ENCODE measurements at regions not wholly inside any gene's neighbourhood (a gene's known extent, or its start where the extent isn't known, plus 50 kb on each side); places are given as distances from the start of the nearest gene placed in this dataset.
A peak's percentile ranks its signal among the peaks of the same experiment; 100 is the strongest.

DNA sequence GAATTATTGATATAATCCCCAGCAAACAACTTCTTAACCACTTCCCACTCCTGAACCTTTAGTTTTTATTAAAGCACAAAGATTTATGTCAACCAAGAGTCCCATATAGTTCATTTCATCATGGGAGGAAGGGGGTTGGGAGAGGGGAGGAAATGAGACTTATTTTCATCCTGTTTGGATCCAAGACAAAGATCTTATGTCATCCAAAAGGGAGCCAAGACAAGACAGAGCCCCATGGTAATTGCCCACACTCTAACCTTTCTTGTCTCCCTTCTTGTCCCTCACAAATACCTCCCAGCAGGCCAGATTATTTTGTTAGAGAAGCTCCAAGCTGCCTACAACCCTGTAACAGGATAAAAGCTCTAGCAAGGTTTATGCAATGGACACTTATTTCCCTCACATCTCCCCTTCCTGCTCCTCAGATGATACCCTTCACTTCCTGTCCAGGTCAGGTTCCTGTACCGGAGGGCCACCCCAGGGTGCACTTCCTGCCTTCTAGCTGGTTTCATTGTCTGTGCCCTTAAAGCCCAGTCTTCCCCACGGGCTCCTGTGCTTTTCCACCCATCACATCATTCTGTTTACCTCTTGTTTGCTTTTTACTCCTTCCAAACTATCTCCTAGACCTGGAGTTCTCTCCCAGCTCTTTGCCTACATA, 123.7 kb upstream of the MDM1 start:
- Histone ChIP-seq H3K4me1 (ENCODE audit: control insufficient read depth in 1 of 2, insufficient read depth in 2 of 2, low read depth in 1 of 2, low read length in 1 of 2) (peaks cover 2 to 27% of the 10 kb centered on the region in 2 experiments; a peak in 2 of 4 replicates), H3K27ac (ENCODE audit: low read depth in 2 of 2, low read length in 1 of 2) (no peak overlapping the region), H3K9me3 (no peaks in the 10 kb centered on the region), H3K4me2 (0 out of 2 replicates have a peak overlapping the region, but pooled peaks have one; percentile 6), H2AFZ (ENCODE audit: low read depth) (peak overlapping the region; percentile 77), H3K4me3 (ENCODE audit: low read depth in 2 of 2, low read length in 1 of 2) (no peak overlapping the region), H4K20me1 (ENCODE audit: insufficient read depth) (no peaks in the 10 kb centered on the region), H3K36me3 (replicated peaks in 1 of 2; ENCODE audit: control insufficient read depth in 1 of 2, insufficient read depth in 2 of 2, low read length in 1 of 2) (no peaks in the 10 kb centered on the region), H3K79me2 (ENCODE audit: insufficient read depth) (no peaks in the 10 kb centered on the region), H3K9ac (no peak overlapping the region), H3F3A (replicated peaks; ENCODE audit: insufficient read depth) (no peaks in the 10 kb centered on the region), H3K9me2 (no peaks in the 10 kb centered on the region), H3K27me3 (ENCODE audit: insufficient read depth) (no peaks in the 10 kb centered on the region)
- no peak for TF ChIP-seq SIN3A (IDR thresholded peaks at IDR 0.05; ENCODE audit: borderline replicate concordance, low read depth, low read length)
- TF ChIP-seq GABPA (IDR thresholded peaks at IDR 0.05; ENCODE audit: low read depth): 0 out of 2 replicates have a peak, but pooled peaks have one; percentile 7
- no peak for TF ChIP-seq RXRA (IDR thresholded peaks at IDR 0.05; ENCODE audit: borderline replicate concordance, low read depth)
- TF ChIP-seq TAF1 (IDR thresholded peaks at IDR 0.05; ENCODE audit: borderline replicate concordance, low read depth, low read length): no peak
- POLR2A ChIA-PET: no interaction called here
- DNase-seq: no peak
- CTCF ChIA-PET: no interaction called here
- WGBS (ENCODE audit: low lambda C conversion rate): 78% methylated on average over 2 of the region's 2 CpGs

DNA sequence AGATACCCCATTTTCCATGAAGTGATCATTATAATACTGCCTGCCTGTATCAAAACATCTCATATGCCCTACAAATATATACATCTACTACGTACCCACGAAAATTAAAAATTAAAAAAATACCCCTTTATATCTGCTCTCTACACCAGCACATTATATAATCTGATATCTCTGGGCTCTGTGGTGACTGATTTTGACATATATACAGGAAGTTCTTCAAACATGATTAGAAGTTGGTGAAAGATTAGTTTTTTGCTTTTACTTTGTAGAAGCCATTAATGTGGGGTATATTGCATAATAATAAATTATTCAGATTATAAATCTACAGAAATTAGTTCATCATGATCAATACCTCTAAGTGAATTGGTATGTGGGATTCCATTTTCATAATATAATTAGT, 126.7 kb upstream of the MDM1 start:
- Histone ChIP-seq H3K4me3 (ENCODE audit: low read depth in 2 of 2, low read length in 1 of 2) (no peak overlapping the region), H3K27me3 (ENCODE audit: insufficient read depth) (no peaks in the 10 kb centered on the region), H3F3A (replicated peaks; ENCODE audit: insufficient read depth) (no peaks in the 10 kb centered on the region), H3K27ac (ENCODE audit: low read depth in 2 of 2, low read length in 1 of 2) (no peak overlapping the region), H3K4me2 (no peak overlapping the region), H3K36me3 (replicated peaks in 1 of 2; ENCODE audit: control insufficient read depth in 1 of 2, insufficient read depth in 2 of 2, low read length in 1 of 2) (no peaks in the 10 kb centered on the region), H3K4me1 (ENCODE audit: control insufficient read depth in 1 of 2, insufficient read depth in 2 of 2, low read depth in 1 of 2, low read length in 1 of 2) (peaks cover 0 to 17% of the 10 kb centered on the region in 2 experiments; a peak in 1 of 4 replicates), H3K79me2 (ENCODE audit: insufficient read depth) (no peaks in the 10 kb centered on the region), H2AFZ (ENCODE audit: low read depth) (no peak overlapping the region), H3K9me3 (no peaks in the 10 kb centered on the region), H4K20me1 (ENCODE audit: insufficient read depth) (no peaks in the 10 kb centered on the region), H3K9me2 (no peaks in the 10 kb centered on the region), H3K9ac (no peak overlapping the region)
- WGBS (ENCODE audit: low lambda C conversion rate): 86% methylated on average over 2 of the region's 2 CpGs
- no peak for DNase-seq
- no peak for TF ChIP-seq RCOR1 (IDR thresholded peaks at IDR 0.05; ENCODE audit: low read length)
- TF ChIP-seq, protein P1, sequence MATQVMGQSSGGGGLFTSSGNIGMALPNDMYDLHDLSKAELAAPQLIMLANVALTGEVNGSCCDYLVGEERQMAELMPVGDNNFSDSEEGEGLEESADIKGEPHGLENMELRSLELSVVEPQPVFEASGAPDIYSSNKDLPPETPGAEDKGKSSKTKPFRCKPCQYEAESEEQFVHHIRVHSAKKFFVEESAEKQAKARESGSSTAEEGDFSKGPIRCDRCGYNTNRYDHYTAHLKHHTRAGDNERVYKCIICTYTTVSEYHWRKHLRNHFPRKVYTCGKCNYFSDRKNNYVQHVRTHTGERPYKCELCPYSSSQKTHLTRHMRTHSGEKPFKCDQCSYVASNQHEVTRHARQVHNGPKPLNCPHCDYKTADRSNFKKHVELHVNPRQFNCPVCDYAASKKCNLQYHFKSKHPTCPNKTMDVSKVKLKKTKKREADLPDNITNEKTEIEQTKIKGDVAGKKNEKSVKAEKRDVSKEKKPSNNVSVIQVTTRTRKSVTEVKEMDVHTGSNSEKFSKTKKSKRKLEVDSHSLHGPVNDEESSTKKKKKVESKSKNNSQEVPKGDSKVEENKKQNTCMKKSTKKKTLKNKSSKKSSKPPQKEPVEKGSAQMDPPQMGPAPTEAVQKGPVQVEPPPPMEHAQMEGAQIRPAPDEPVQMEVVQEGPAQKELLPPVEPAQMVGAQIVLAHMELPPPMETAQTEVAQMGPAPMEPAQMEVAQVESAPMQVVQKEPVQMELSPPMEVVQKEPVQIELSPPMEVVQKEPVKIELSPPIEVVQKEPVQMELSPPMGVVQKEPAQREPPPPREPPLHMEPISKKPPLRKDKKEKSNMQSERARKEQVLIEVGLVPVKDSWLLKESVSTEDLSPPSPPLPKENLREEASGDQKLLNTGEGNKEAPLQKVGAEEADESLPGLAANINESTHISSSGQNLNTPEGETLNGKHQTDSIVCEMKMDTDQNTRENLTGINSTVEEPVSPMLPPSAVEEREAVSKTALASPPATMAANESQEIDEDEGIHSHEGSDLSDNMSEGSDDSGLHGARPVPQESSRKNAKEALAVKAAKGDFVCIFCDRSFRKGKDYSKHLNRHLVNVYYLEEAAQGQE (IDR thresholded peaks at IDR 0.05; ENCODE audit: low read depth, low read length): no peak
- TF ChIP-seq FOSL2 (IDR thresholded peaks at IDR 0.05; ENCODE audit: borderline replicate concordance, low read depth): no peak
- POLR2A ChIA-PET: no interaction called here
- CTCF ChIA-PET: no interaction called here

GRCh38 chr12:68460236-68460635, 128.1 kb upstream of the MDM1 start:
- H3K4me2 ChIP-seq: no peak overlapping the region
- DNase-seq: no peak
- ChIA-PET POLR2A (no interaction called here), CTCF (no interaction called here)
- 93% methylated on average over 1 of the region's 1 CpG for WGBS (ENCODE audit: low lambda C conversion rate)
- H3K27me3 ChIP-seq (ENCODE audit: insufficient read depth): no peaks in the 10 kb centered on the region
- H3K36me3 ChIP-seq (replicated peaks in 1 of 2; ENCODE audit: control insufficient read depth in 1 of 2, insufficient read depth in 2 of 2, low read length in 1 of 2): no peaks in the 10 kb centered on the region
- no peak overlapping the region for H3K4me3 ChIP-seq (ENCODE audit: low read depth in 2 of 2, low read length in 1 of 2)
- no peaks in the 10 kb centered on the region for H3K9me3 ChIP-seq
- H3K79me2 ChIP-seq (ENCODE audit: insufficient read depth): no peaks in the 10 kb centered on the region
- H3K27ac ChIP-seq (ENCODE audit: low read depth in 2 of 2, low read length in 1 of 2): no peak overlapping the region
- no peaks in the 10 kb centered on the region for H4K20me1 ChIP-seq (ENCODE audit: insufficient read depth)
- no peak overlapping the region for H2AFZ ChIP-seq (ENCODE audit: low read depth)
- H3F3A ChIP-seq (replicated peaks; ENCODE audit: insufficient read depth): no peaks in the 10 kb centered on the region
- peaks cover 0 to 10% of the 10 kb centered on the region in 2 experiments; a peak in 1 of 4 replicates for H3K4me1 ChIP-seq (ENCODE audit: control insufficient read depth in 1 of 2, insufficient read depth in 2 of 2, low read depth in 1 of 2, low read length in 1 of 2)
- no peak overlapping the region for H3K9ac ChIP-seq
- H3K9me2 ChIP-seq: no peaks in the 10 kb centered on the region
- TF ChIP-seq SMC3 (IDR thresholded peaks at IDR 0.05; ENCODE audit: low read depth, low read length): no peak
- no peak for TF ChIP-seq FOXJ3 (CRISPR knock-in tag; IDR thresholded peaks at IDR 0.05)
- no peak for TF ChIP-seq CHD2 (IDR thresholded peaks at IDR 0.05; ENCODE audit: low read length, partially characterized antibody)
- TF ChIP-seq FOXM1 (IDR thresholded peaks at IDR 0.05; ENCODE audit: low read depth): no peak
- TF ChIP-seq, protein P2, sequence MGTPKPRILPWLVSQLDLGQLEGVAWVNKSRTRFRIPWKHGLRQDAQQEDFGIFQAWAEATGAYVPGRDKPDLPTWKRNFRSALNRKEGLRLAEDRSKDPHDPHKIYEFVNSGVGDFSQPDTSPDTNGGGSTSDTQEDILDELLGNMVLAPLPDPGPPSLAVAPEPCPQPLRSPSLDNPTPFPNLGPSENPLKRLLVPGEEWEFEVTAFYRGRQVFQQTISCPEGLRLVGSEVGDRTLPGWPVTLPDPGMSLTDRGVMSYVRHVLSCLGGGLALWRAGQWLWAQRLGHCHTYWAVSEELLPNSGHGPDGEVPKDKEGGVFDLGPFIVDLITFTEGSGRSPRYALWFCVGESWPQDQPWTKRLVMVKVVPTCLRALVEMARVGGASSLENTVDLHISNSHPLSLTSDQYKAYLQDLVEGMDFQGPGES (IDR thresholded peaks at IDR 0.05; ENCODE audit: low read depth, low read length): no peak
- TF ChIP-seq RCOR1 (IDR thresholded peaks at IDR 0.05; ENCODE audit: low read length): no peak
- TF ChIP-seq RFX5 (IDR thresholded peaks at IDR 0.05; ENCODE audit: low read length): no peak
- TF ChIP-seq JUND (IDR thresholded peaks at IDR 0.05): no peak
- no peak for TF ChIP-seq CTCF (IDR thresholded peaks at IDR 0.05)
- TF ChIP-seq MXI1 (IDR thresholded peaks at IDR 0.05; ENCODE audit: low read depth, low read length): no peak
